IPS DF 4.7 (cell line): ENCODE measurements at regions not wholly inside any gene's neighbourhood (a gene's known extent, or its start where the extent isn't known, plus 50 kb on each side); places are given as distances from the start of the nearest gene placed in this dataset.
"Not testable (repeated sequence)": the region's sequence is repeated elsewhere in the genome, so short reads cannot be mapped to it uniquely, and the experiment has no call there.

Source experiments
- DNase-seq: peaks from one replicate; pipeline ENCODE4 v3.0.0-alpha.2; 2013; ENCODE audit warnings: low spot score; ENCODE audit errors: extremely low read depth

- DNase-seq: no peak
These were observed 127.5 kb downstream of the VPREB1 start for GRCh38 chr22:22372086-22372485.

- DNase-seq: no peak
These were observed 129.6 kb downstream of the VPREB1 start for GRCh38 chr22:22374163-22374562.

GRCh38 chr22:22374579-22374978, 130.0 kb downstream of the VPREB1 start:
- DNase-seq: no peak

GRCh38 chr22:22375576-22376351, 131.2 kb downstream of the VPREB1 start:
- DNase-seq: no peak

GRCh38 chr22:22376352-22376706, 131.7 kb downstream of the VPREB1 start:
- no peak for DNase-seq

GRCh38 chr22:22376884-22377283, 131.7 kb downstream of the ZNF280B start:
- not testable (repeated sequence) for DNase-seq

GRCh38 chr22:22377335-22377734, 131.2 kb downstream of the ZNF280B start:
- DNase-seq: no peak

GRCh38 chr22:22378446-22379415, 129.8 kb downstream of the ZNF280B start:
- no peak for DNase-seq

GRCh38 chr22:22380098-22381030, 128.2 kb downstream of the ZNF280B start:
- no peak for DNase-seq

- DNase-seq: not testable (repeated sequence)
These were observed 127.2 kb downstream of the ZNF280B start for GRCh38 chr22:22381292-22381691.

GRCh38 chr22:22384267-22384666, 124.3 kb downstream of the ZNF280B start:
- no peak for DNase-seq

- no peak for DNase-seq
These were observed 123.8 kb downstream of the ZNF280B start for GRCh38 chr22:22384668-22385244.

- DNase-seq: no peak
These were observed 121.7 kb downstream of the ZNF280B start for GRCh38 chr22:22386602-22387385.

- DNase-seq: no peak
These were observed 121.2 kb downstream of the ZNF280B start for GRCh38 chr22:22387386-22387736.

GRCh38 chr22:22388090-22388489, 120.5 kb downstream of the ZNF280B start:
- DNase-seq: no peak

GRCh38 chr22:22388494-22388893, 120.0 kb downstream of the ZNF280B start:
- no peak for DNase-seq

- DNase-seq: no peak
These were observed 119.1 kb downstream of the ZNF280B start for GRCh38 chr22:22389467-22389866.

GRCh38 chr22:22390989-22391388, 117.6 kb downstream of the ZNF280B start:
- no peak for DNase-seq

GRCh38 chr22:22391543-22391942, 117.0 kb downstream of the ZNF280B start:
- DNase-seq: no peak

- no peak for DNase-seq
These were observed 116.4 kb downstream of the ZNF280B start for GRCh38 chr22:22392131-22392530.
